A549 (cell line): ENCODE measurements at regions not wholly inside any gene's neighbourhood (a gene's known extent, or its start where the extent isn't known, plus 50 kb on each side); places are given as distances from the start of the nearest gene placed in this dataset.

Source experiments
- ATAC-seq, 2 experiments: fragments of 200-7000 bp in 1 of 2; fragments of >200 bp in 1 of 2; cut with Nextera tagmentation in 1 of 2; cut with Tn5 transposase in 1 of 2; 3 replicates each; pipeline versions ENCODE4 v1.8.0 to v1.9.1; 2018 to 2020; ENCODE audit warnings: mild to moderate bottlenecking in 1 of 2, moderate library complexity in 1 of 2
- CTCF ChIA-PET: fragments of 300-600 bp; sonication (Branson Sonifier 250); formaldehyde crosslinking; extraction: SDS; loops from one replicate; lab custom pipeline; 2021; ENCODE audit warnings: antibody characterized with exemption, inconsistent platforms; lab: Yijun Ruan, JAX
- POLR2A ChIA-PET: fragments of 350-600 bp; formaldehyde crosslinking; extraction: SDS; loops from one replicate; lab custom pipeline; 2021; ENCODE audit warnings: antibody characterized with exemption, inconsistent platforms; lab: Yijun Ruan, JAX
- DNase-seq, 2 experiments: peaks; one replicate each; pipeline versions ENCODE4 v3.0.0 to v3.0.0-alpha.2; 2011 to 2016; ENCODE audit warnings: low read depth in 1 of 2, low spot score in 1 of 2
- FAIRE-seq: peaks from 2 replicates; lab custom pipeline; 2011; peaks lifted over from hg19 to GRCh38; lab: Jason Lieb, UNC
- H3K27ac ChIP-seq, 2 experiments: fragments of >200 bp; sonication (Bioruptor Twin); formaldehyde crosslinking; 3 replicates each; pipeline ENCODE4 v1.5.1; 2016 to 2017
- H3K4me1 ChIP-seq: fragments of >200 bp; sonication (Bioruptor Twin); formaldehyde crosslinking; 3 replicates; pipeline ENCODE4 v1.6.1; 2016
- H3K4me2 ChIP-seq: fragments of >200 bp; sonication (Bioruptor Twin); formaldehyde crosslinking; 3 replicates; pipeline ENCODE4 v1.6.1; 2016
- H3K4me3 ChIP-seq: fragments of >200 bp; sonication (Bioruptor Twin); formaldehyde crosslinking; 3 replicates; pipeline ENCODE4 v1.5.1; 2016
- H3K9me3 ChIP-seq: fragments of >200 bp; sonication (Bioruptor Twin); formaldehyde crosslinking; 3 replicates; pipeline ENCODE4 v1.6.1; 2016
- ATOH8 ChIP-seq: fragments of 250-450 bp; sonication (Bioruptor Pico); IDR thresholded peaks from 2 replicates; pipeline ENCODE4 v1.5.0; 2020; ENCODE audit warnings: low read depth, mild to moderate bottlenecking, moderate library complexity
- CBX8 ChIP-seq: fragments of 200-600 bp; sonication (generic); IDR thresholded peaks from 2 replicates; pipeline ENCODE4 v1.6.1; 2016
- CHD2 ChIP-seq: fragments of 150-350 bp; IDR thresholded peaks from 2 replicates; pipeline ENCODE4 v1.6.1; 2014; ENCODE audit warnings: low read length; ENCODE audit not compliant: partially characterized antibody
- CHD4 ChIP-seq: fragments of 200-600 bp; sonication (generic); IDR thresholded peaks from 2 replicates; pipeline ENCODE4 v1.6.1; 2016; ENCODE audit warnings: antibody characterized with exemption, mild to moderate bottlenecking, borderline replicate concordance
- CTCF ChIP-seq: fragments of >200 bp; sonication (Bioruptor Twin); formaldehyde crosslinking; IDR thresholded peaks from 3 replicates; pipeline ENCODE4 v1.5.1; 2016
- EHF ChIP-seq: fragments of 250-450 bp; sonication (Bioruptor Pico); IDR thresholded peaks from 2 replicates; pipeline ENCODE4 v1.5.0; 2020; ENCODE audit warnings: mild to moderate bottlenecking
- EHMT2 ChIP-seq: fragments of 200-600 bp; sonication (generic); IDR thresholded peaks from 2 replicates; pipeline ENCODE4 v1.6.1; 2016; ENCODE audit warnings: antibody characterized with exemption, low read depth, mild to moderate bottlenecking, moderate library complexity
- EP300 ChIP-seq, 2 experiments: fragments of >200 bp; sonication (Bioruptor Twin); formaldehyde crosslinking; IDR thresholded peaks; 2 replicates in 1 of 2; 3 replicates in 1 of 2; pipeline ENCODE4 v1.6.1; 2016 to 2017
- FOSL2 ChIP-seq, 2 experiments: fragments of 450-650 bp in 1 of 2; fragments of >200 bp in 1 of 2; sonication (Bioruptor Twin) in 1 of 2; formaldehyde crosslinking; IDR thresholded peaks; 2 replicates each; pipeline versions ENCODE4 v1.5.0 to v1.6.1; 2016 to 2020; ENCODE audit warnings: mild to moderate bottlenecking in 1 of 2, moderate library complexity in 1 of 2
- HDAC2 ChIP-seq: fragments of 200-600 bp; sonication (generic); IDR thresholded peaks from 2 replicates; pipeline ENCODE4 v1.6.1; 2016
- HES2 ChIP-seq: fragments of >200 bp; sonication (Bioruptor Twin); formaldehyde crosslinking; IDR thresholded peaks from 2 replicates; pipeline ENCODE4 v1.6.1; 2016
- HEYL ChIP-seq: fragments of 250-450 bp; sonication (Bioruptor Pico); IDR thresholded peaks from 2 replicates; pipeline ENCODE4 v1.8.0; 2021; ENCODE audit warnings: mild to moderate bottlenecking, moderate library complexity
- HOXA7 ChIP-seq: fragments of 250-450 bp; sonication (Bioruptor Pico); IDR thresholded peaks from 2 replicates; pipeline ENCODE4 v1.5.0; 2020; ENCODE audit warnings: mild to moderate bottlenecking, moderate library complexity
- HOXB5 ChIP-seq: fragments of 250-450 bp; sonication (Bioruptor Pico); IDR thresholded peaks from 2 replicates; pipeline ENCODE4 v1.5.0; 2020; ENCODE audit warnings: mild to moderate bottlenecking, moderate library complexity
- JUNB ChIP-seq: fragments of >200 bp; sonication (Bioruptor Twin); formaldehyde crosslinking; IDR thresholded peaks from 2 replicates; pipeline ENCODE4 v1.6.1; 2016
- MYC ChIP-seq: IDR thresholded peaks from 2 replicates; pipeline ENCODE4 v1.6.1; 2012; ENCODE audit warnings: mild to moderate bottlenecking, inconsistent platforms, low read length, improper control_type of control experiment, borderline replicate concordance
- NPAS2 ChIP-seq: fragments of 250-450 bp; sonication (Bioruptor Pico); IDR thresholded peaks from 2 replicates; pipeline ENCODE4 v1.8.0; 2022; ENCODE audit warnings: mild to moderate bottlenecking, moderate library complexity, borderline replicate concordance
- NR3C1 ChIP-seq: fragments of >200 bp; sonication (Bioruptor Twin); formaldehyde crosslinking; IDR thresholded peaks from 3 replicates; pipeline ENCODE4 v1.6.1; 2017
- PHF8 ChIP-seq: fragments of 200-600 bp; sonication (generic); IDR thresholded peaks from 2 replicates; pipeline ENCODE4 v1.6.1; 2016; ENCODE audit warnings: low read depth, mild to moderate bottlenecking, antibody characterized with exemption, moderate library complexity, borderline replicate concordance
- RFX5 ChIP-seq: fragments of 450-650 bp; IDR thresholded peaks from 2 replicates; pipeline ENCODE4 v1.7.1; 2014; ENCODE audit warnings: antibody characterized with exemption, mild to moderate bottlenecking, moderate library complexity
- SREBF2 ChIP-seq: fragments of 450-650 bp; IDR thresholded peaks from 2 replicates; pipeline ENCODE4 v1.6.1; 2014; ENCODE audit warnings: mild to moderate bottlenecking, moderate library complexity
- WGBS: methylation state at CpG from one replicate; pipeline ENCODE4 v1.1.6; 2017; ENCODE audit errors: missing lambda C conversion rate; 5-methylcytosine and 5-hydroxymethylcytosine counted together
- TF ChIP-seq, protein P1 (sequence below): fragments of 450-650 bp; IDR thresholded peaks from 2 replicates; pipeline ENCODE4 v1.6.1; 2014; ENCODE audit warnings: antibody characterized with exemption
- TF ChIP-seq, protein P2 (sequence below): IDR thresholded peaks from 2 replicates; pipeline ENCODE4 v1.6.1; 2012

GRCh38 chr9:73743826-73744225, 592.2 kb downstream of the ANXA1 start:
- ATAC-seq (no peak), DNase-seq (no peak), FAIRE-seq (no peak)
- WGBS, result 8% methylated on average over 1 of the region's 1 CpG
- H3K4me3 ChIP-seq, result no peak overlapping the region
- H3K4me1 ChIP-seq, result no peaks in the 10 kb centered on the region
- POLR2A ChIA-PET, result no interaction called here
- H3K4me2 ChIP-seq, result no peak overlapping the region
- TF ChIP-seq CBX8 (no peak), EP300 (IDR thresholded peaks at IDR 0.05) (no peak), RFX5 (no peak), CHD2 (no peak), HOXA7 (CRISPR knock-in tag) (no peak)
- no peaks in the 10 kb centered on the region for H3K9me3 ChIP-seq
- CTCF ChIA-PET, result no interaction called here
- no peak overlapping the region for H3K27ac ChIP-seq

DNA sequence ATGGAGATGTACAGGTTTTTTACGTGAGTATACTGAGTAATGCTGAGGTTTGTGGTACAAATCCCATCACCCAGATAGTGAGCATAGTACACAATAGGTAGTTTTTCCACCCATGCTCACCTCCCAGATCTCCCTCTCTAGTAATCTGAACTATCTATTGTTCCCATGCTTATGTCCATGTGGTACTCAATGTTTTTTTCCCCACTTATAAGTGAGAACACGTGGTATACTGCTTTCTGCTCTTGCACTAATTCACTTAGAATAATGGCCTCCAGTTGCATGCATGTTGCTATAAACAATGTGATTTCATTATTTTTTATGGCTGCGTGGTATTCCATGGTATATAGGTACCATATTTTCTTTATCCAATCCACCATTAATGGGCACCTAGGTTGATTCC, 593.9 kb downstream of the ANXA1 start:
- H3K27ac ChIP-seq, result no peak overlapping the region
- POLR2A ChIA-PET, result no interaction called here
- 23% methylated on average over 3 of the region's 3 CpGs for WGBS
- CTCF ChIA-PET, result no interaction called here
- no peaks in the 10 kb centered on the region for H3K4me1 ChIP-seq
- TF ChIP-seq CHD4 (no peak), HOXA7 (CRISPR knock-in tag) (no peak), CTCF (no peak), SREBF2 (no peak), HOXB5 (CRISPR knock-in tag) (no peak), JUNB (no peak), CBX8 (no peak), HEYL (no peak), NR3C1 (no peak), PHF8 (no peak), EHF (CRISPR knock-in tag) (no peak), NPAS2 (CRISPR knock-in tag) (no peak), FOSL2 (IDR thresholded peaks at IDR 0.05) (no peak), FOSL2 (CRISPR knock-in tag; IDR thresholded peaks at IDR 0.05) (no peak), HDAC2 (no peak), MYC (no peak), ATOH8 (CRISPR knock-in tag) (no peak), HES2 (no peak), EHMT2 (no peak)
- TF ChIP-seq, protein P1, sequence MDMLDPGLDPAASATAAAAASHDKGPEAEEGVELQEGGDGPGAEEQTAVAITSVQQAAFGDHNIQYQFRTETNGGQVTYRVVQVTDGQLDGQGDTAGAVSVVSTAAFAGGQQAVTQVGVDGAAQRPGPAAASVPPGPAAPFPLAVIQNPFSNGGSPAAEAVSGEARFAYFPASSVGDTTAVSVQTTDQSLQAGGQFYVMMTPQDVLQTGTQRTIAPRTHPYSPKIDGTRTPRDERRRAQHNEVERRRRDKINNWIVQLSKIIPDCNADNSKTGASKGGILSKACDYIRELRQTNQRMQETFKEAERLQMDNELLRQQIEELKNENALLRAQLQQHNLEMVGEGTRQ, result no peak
- TF ChIP-seq, protein P2, sequence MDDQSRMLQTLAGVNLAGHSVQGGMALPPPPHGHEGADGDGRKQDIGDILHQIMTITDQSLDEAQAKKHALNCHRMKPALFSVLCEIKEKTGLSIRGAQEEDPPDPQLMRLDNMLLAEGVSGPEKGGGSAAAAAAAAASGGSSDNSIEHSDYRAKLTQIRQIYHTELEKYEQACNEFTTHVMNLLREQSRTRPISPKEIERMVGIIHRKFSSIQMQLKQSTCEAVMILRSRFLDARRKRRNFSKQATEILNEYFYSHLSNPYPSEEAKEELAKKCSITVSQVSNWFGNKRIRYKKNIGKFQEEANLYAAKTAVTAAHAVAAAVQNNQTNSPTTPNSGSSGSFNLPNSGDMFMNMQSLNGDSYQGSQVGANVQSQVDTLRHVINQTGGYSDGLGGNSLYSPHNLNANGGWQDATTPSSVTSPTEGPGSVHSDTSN, result no peak
- H3K4me3 ChIP-seq, result no peak overlapping the region
- ATAC-seq (no peak), DNase-seq (no peak), FAIRE-seq (no peak)
- no peaks in the 10 kb centered on the region for H3K9me3 ChIP-seq
- H3K4me2 ChIP-seq, result no peak overlapping the region
